CD4-positive, alpha-beta T cell treated with Interleukin-21 for 1 hour (primary cell): ENCODE measurements at regions not wholly inside any gene's neighbourhood (a gene's known extent, or its start where the extent isn't known, plus 50 kb on each side); places are given as distances from the start of the nearest gene placed in this dataset.
"Not testable (repeated sequence)": the region's sequence is repeated elsewhere in the genome, so short reads cannot be mapped to it uniquely, and the experiment has no call there.

Experiments used
- DNase-seq: peaks from one replicate; pipeline ENCODE4 v3.0.0-alpha.2; 2020

DNA sequence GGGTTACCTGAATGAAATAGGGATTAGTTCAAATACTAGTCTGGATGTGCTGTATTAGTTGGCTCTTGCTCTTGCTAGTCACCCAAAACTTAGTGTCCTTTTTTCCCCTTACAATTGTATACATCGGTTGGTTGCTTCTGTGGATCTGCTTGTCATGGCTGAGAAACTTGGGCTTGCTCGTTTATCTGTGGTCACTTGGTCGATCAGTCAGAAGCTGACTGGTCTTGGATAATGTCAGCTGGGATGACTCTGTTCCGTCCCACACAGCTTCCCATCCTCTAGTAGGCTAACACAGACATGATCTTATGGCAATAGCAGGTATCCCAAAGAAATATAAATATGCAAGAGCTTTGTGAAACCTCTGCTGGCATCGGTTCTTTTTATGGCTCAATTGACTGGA lies 807.4 kb downstream of the MAT2B start:
- no peak for DNase-seq

- no peak for DNase-seq
Observed at GRCh38 chr5:164317676-164318075, 812.3 kb downstream of the MAT2B start.

DNA sequence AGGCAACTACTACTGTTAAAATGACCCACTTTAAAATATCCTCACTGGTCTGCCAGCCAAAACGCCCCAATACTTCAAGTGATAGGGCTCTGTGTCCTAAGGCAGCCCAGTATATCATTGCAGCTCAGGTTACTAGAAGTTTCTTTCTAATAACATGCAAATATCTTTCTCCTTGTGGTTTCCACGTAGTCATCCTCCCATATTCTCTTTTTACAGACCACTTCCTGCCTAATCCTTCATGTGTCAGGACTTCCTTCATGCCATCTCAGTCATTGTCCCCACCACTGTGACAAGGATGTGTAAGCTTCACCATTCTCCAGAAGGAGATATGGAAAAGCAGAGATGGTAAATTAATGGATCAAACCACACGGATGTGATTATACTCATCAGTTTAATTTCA lies 813.7 kb downstream of the MAT2B start:
- DNase-seq = no peak

- no peak for DNase-seq
Observed at GRCh38 chr5:164324239-164324638, 818.8 kb downstream of the MAT2B start.

DNA sequence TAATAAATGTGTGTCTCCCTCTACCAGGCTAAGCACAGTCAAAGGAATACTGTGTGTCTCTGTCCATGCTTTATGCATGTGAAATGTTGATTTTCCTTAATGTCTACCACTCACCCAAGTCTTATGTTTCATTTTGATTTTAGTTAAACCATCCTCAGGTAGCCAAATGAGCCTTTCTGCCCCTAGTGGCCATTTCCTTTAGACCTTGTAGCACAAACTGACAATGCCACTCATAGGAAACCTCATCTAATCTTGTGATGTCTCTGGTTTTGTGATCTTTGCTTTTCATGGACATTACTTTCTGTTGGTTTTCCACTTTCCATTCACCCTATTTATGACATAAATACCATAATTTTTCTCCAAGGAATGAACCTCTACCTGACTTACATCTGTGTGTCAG lies 820.8 kb downstream of the MAT2B start:
- DNase-seq = no peak

- not testable (repeated sequence) for DNase-seq
Observed at GRCh38 chr5:164327166-164327565, 821.7 kb downstream of the MAT2B start.

GRCh38 chr5:164332349-164333196 lies 827.2 kb downstream of the MAT2B start:
- DNase-seq = no peak

DNA sequence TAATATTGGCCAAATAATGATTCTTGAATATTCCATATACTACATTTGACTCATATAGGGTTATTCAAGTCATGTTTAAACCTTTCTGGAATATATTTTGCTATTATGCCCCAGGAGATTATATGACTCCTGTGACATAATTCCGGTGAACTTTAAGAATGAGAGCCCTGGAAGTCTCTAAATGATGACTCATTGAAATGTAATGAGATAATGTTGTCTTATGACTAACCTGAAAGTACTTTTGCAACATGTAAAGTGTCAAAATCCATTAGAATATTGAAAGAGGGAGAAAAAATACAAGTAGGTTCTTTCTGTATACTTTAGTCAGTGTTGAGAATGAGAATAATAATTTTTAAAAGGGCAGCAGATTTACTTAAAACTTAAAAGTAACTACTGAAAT lies 830.4 kb downstream of the MAT2B start:
- DNase-seq = no peak

GRCh38 chr5:164336276-164336675 lies 830.9 kb downstream of the MAT2B start:
- DNase-seq = no peak

DNA sequence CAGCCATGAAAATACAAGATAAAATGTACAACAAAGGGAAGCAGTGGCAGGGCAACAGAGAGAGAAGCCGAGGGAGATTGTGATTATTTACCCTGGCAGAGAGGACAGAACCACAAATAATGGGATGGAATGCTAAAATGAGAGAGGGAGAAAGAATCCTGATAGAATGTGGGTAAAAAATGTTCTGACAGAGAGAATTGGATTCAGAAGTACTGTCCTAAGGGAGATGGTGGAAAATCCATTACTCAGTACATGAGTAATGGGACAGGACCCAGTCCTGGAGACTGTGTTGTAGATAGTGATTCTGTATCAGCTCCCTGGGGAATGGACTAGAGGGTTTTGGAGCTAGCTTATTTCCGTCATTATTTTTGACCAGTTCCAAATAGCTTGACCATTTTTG lies 831.5 kb downstream of the MAT2B start:
- no peak for DNase-seq

GRCh38 chr5:164341056-164341619 lies 835.7 kb downstream of the MAT2B start:
- DNase-seq = no peak

DNA sequence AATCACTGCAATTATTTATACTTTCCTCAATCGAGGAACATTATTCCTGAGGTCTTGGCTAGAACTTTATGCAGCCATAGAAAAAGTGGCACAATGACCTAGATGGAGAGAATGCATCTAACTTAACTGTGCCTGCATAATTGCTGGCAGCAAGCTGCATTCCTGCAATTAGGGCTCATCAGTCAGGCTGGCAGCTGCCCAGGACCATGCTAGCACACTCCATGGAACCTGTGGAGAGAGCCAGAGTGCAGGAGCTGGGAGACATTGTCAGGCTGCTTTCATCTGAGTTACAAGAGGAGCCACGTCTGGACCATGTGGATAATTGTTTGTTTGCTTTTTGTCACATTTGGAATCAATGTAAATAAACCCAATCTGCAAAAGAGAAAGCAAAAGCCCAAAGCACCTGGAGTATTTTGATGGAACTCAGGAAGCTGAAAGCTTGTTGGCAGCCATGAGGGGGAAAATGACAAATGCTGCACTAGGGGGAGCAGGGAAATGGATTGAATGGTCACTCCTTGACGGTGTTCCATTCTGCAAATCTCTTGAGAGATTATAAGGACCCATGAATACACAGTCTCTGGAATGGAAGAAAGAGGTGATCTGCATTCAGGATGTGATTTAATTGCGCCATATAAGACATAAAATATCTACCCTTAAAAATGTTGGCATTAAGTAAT lies 839.9 kb downstream of the MAT2B start:
- no peak for DNase-seq

DNA sequence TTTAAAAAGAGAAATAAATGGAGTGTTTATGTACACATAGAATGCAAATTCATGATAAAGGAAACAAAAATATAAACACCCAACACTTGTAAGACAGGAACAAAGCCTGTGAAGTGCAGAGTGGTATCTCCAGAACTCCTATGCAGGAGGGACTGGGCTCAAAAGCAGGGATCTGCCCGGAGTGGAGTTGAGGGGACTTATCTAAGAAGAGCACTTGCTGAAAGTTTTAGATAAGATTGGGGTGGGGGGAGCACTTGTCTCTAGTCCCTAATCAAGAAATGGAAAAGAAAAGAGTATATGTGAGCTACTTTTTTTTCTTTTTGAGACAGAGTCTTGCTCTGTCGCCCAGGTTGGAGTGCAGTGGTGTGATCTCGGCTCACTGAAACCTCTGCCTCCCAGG lies 840.4 kb downstream of the MAT2B start:
- no peak for DNase-seq

- DNase-seq = no peak
Observed at GRCh38 chr5:164346785-164347630, 841.6 kb downstream of the MAT2B start.

GRCh38 chr5:164350236-164350635 lies 844.8 kb downstream of the MAT2B start:
- no peak for DNase-seq

DNA sequence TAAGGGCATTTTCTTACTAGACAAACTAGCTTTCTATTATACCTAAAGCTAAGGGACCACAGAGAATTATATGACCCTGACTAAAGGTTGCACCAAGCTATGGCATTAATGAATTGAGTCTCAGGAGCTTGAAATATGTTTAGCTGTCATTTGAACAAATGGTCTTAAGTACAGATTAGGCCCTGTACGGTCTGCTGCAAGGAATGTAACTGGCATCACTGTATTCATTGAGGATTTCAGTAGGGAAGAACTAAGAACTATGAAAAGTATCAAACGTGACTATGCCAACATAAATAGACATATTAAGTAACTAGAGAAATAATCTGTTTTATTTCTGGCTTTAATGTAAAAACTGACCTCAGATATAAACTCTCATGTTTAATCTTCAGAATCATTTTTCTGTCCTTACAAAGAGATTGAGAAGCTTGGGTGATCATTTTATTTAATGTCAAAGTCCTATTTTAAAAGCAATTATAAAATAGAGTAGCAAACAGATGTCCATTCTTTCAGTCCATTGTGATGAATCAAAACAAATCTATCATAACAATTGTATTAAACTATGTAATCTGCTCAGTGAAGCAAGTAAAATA lies 845.9 kb downstream of the MAT2B start:
- DNase-seq = no peak

GRCh38 chr5:164352695-164353094 lies 847.3 kb downstream of the MAT2B start:
- DNase-seq = no peak

GRCh38 chr5:164353155-164353554 lies 847.7 kb downstream of the MAT2B start:
- DNase-seq = no peak

- DNase-seq = no peak
Observed at GRCh38 chr5:164354139-164354751, 848.8 kb downstream of the MAT2B start.

- no peak for DNase-seq
Observed at GRCh38 chr5:164355267-164355830, 849.9 kb downstream of the MAT2B start.

GRCh38 chr5:164356790-164357189 lies 851.4 kb downstream of the MAT2B start:
- DNase-seq = no peak
